Fibroblast of lung (primary cell): ENCODE measurements at regions not wholly inside any gene's neighbourhood (a gene's known extent, or its start where the extent isn't known, plus 50 kb on each side); places are given as distances from the start of the nearest gene placed in this dataset.

Experiments
- DNase-seq, 2 donors: peaks; one replicate each; pipeline versions ENCODE4 v3.0.0 to v3.0.0-alpha.2; 2010; ENCODE audit warnings: low read depth in 2 of 2
- H2AFZ ChIP-seq: 2 replicates; pipeline ENCODE4 v1.5.1; 2012; ENCODE audit warnings: low read length, control low read depth, inconsistent platforms
- H3K27ac ChIP-seq: 2 replicates; pipeline ENCODE4 v1.5.1; 2011; ENCODE audit warnings: low read length, control low read depth; ENCODE audit not compliant: insufficient read depth
- H3K27me3 ChIP-seq: 2 replicates; pipeline ENCODE4 v1.5.1; 2011; ENCODE audit warnings: mild to moderate bottlenecking, low read length; ENCODE audit not compliant: control insufficient read depth, insufficient read depth
- H3K36me3 ChIP-seq: 2 replicates; pipeline ENCODE4 v1.5.1; 2011; ENCODE audit warnings: low read length; ENCODE audit not compliant: control insufficient read depth, insufficient read depth
- H3K4me1 ChIP-seq: 2 replicates; pipeline ENCODE4 v1.5.1; 2011; ENCODE audit warnings: low read length; ENCODE audit not compliant: control insufficient read depth, insufficient read depth; ENCODE audit errors: extremely low read depth
- H3K4me2 ChIP-seq: 2 replicates; pipeline ENCODE4 v1.5.1; 2011; ENCODE audit warnings: low read length, control low read depth; ENCODE audit not compliant: insufficient read depth; ENCODE audit errors: extremely low read depth
- H3K4me3 ChIP-seq, 4 experiments: fragments of 200-600 bp in 1 of 4; sonication (generic) in 1 of 4; replicated peaks in 1 of 4; 2 replicates each; pipeline ENCODE4 v1.5.1; 2011 to 2016; ENCODE audit warnings: low read length in 4 of 4, low read depth in 3 of 4, mild to moderate bottlenecking in 3 of 4, control low read depth in 2 of 4, inconsistent platforms in 1 of 4, mixed read lengths in 1 of 4; ENCODE audit not compliant: insufficient read depth in 1 of 4; ENCODE audit errors: control extremely low read depth in 1 of 4
- H3K79me2 ChIP-seq: 2 replicates; pipeline ENCODE4 v1.5.1; 2012; ENCODE audit warnings: mild to moderate bottlenecking, low read length, inconsistent platforms; ENCODE audit not compliant: control insufficient read depth, insufficient read depth
- H3K9ac ChIP-seq: 2 replicates; pipeline ENCODE4 v1.5.1; 2011; ENCODE audit warnings: mild to moderate bottlenecking, low read length, control low read depth; ENCODE audit not compliant: insufficient read depth
- H3K9me3 ChIP-seq: 2 replicates; pipeline ENCODE4 v1.5.1; 2012; ENCODE audit warnings: low read depth, low read length; ENCODE audit not compliant: control insufficient read depth, insufficient read depth
- H4K20me1 ChIP-seq: 2 replicates; pipeline ENCODE4 v1.5.1; 2011; ENCODE audit warnings: low read length; ENCODE audit not compliant: control insufficient read depth, insufficient read depth; ENCODE audit errors: extremely low read depth
- EZH2 ChIP-seq: IDR thresholded peaks from 2 replicates; pipeline ENCODE4 v1.5.1; 2012; ENCODE audit warnings: low read length, control low read depth, mild to moderate bottlenecking; ENCODE audit errors: missing control alignments
- TF ChIP-seq, protein P1 (sequence below), 2 donors: IDR thresholded peaks in 1 of 2; conservative IDR thresholded peaks in 1 of 2; 1 replicate in 1 of 2; 2 replicates in 1 of 2; pipeline ENCODE4 v1.5.1; 2011 to 2012; ENCODE audit warnings: low read length in 2 of 2, control low read depth in 1 of 2, inconsistent platforms in 1 of 2, low read depth in 1 of 2, mild to moderate bottlenecking in 1 of 2

GRCh38 chr3:152039887-152040286, 166.4 kb downstream of the SUCNR1 start:
- no peak overlapping the region for H3K27ac ChIP-seq
- no peak overlapping the region for H3K9ac ChIP-seq
- TF ChIP-seq EZH2, result no peak
- TF ChIP-seq, protein P1, sequence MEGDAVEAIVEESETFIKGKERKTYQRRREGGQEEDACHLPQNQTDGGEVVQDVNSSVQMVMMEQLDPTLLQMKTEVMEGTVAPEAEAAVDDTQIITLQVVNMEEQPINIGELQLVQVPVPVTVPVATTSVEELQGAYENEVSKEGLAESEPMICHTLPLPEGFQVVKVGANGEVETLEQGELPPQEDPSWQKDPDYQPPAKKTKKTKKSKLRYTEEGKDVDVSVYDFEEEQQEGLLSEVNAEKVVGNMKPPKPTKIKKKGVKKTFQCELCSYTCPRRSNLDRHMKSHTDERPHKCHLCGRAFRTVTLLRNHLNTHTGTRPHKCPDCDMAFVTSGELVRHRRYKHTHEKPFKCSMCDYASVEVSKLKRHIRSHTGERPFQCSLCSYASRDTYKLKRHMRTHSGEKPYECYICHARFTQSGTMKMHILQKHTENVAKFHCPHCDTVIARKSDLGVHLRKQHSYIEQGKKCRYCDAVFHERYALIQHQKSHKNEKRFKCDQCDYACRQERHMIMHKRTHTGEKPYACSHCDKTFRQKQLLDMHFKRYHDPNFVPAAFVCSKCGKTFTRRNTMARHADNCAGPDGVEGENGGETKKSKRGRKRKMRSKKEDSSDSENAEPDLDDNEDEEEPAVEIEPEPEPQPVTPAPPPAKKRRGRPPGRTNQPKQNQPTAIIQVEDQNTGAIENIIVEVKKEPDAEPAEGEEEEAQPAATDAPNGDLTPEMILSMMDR (conservative IDR thresholded peaks at IDR 0.05 in 1 of 2, IDR thresholded peaks at IDR 0.05 in 1 of 2; ENCODE audit: low read depth in 1 of 2, low read length in 2 of 2), result no peak
- no peaks in the 10 kb centered on the region for H4K20me1 ChIP-seq
- no peaks in the 10 kb centered on the region for H3K36me3 ChIP-seq
- no peaks in the 10 kb centered on the region for H3K9me3 ChIP-seq
- H3K27me3 ChIP-seq, result no peaks in the 10 kb centered on the region
- H3K4me3 ChIP-seq, result no peak overlapping the region
- H3K79me2 ChIP-seq, result no peaks in the 10 kb centered on the region
- no peaks in the 10 kb centered on the region for H3K4me1 ChIP-seq
- H3K4me2 ChIP-seq, result no peak overlapping the region
- no peak overlapping the region for H2AFZ ChIP-seq
- no peak for DNase-seq

DNA sequence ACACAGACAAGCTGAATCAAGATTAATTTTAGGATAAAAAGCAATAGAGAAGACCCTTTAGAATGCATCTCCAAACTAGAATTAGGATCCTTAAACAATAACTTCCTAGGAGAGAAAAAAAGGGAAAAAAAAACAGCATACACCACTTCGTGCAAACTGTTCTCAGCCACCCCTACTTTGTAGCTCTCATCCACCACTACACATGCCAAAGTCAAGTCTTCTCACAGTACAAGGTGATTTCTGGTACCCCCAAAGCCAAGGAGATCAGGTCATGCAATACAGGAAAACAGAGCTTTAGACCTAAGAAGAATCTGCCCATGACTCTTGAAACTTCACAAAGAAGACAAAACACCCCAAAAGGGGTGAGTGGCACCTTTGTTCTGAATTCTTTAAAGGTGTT, 166.9 kb downstream of the SUCNR1 start:
- Histone ChIP-seq H3K27me3 (no peaks in the 10 kb centered on the region), H3K4me1 (no peaks in the 10 kb centered on the region), H4K20me1 (no peaks in the 10 kb centered on the region), H3K36me3 (no peaks in the 10 kb centered on the region), H3K27ac (no peak overlapping the region), H3K79me2 (no peaks in the 10 kb centered on the region), H2AFZ (no peak overlapping the region), H3K9me3 (no peaks in the 10 kb centered on the region), H3K9ac (no peak overlapping the region), H3K4me3 (no peak overlapping the region), H3K4me2 (no peak overlapping the region)
- TF ChIP-seq, protein P1 (conservative IDR thresholded peaks at IDR 0.05 in 1 of 2, IDR thresholded peaks at IDR 0.05 in 1 of 2; ENCODE audit: low read depth in 1 of 2, low read length in 2 of 2), result no peak
- no peak for TF ChIP-seq EZH2
- DNase-seq, result no peak

DNA sequence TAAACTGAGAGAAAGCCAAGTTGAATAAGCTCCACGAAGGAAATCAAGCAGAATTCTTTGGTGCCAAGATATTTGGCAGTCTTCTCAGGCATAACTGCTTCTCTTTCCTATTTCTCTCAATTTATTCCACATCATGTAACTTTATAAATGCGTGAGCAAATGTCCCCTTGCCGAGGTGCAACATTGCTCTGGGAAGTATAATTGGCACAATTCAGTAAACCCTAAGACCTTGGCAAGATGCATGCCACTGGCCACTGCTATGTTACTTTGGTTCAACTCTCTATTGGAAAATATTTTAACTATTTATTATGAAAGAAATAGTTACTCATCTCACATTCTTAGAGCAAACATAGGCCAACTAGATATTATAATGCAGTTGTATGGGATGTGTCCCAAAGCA, 170.2 kb downstream of the SUCNR1 start:
- no peaks in the 10 kb centered on the region for H3K9me3 ChIP-seq
- H2AFZ ChIP-seq, result no peak overlapping the region
- no peaks in the 10 kb centered on the region for H3K36me3 ChIP-seq
- no peak overlapping the region for H3K4me2 ChIP-seq
- no peaks in the 10 kb centered on the region for H4K20me1 ChIP-seq
- H3K79me2 ChIP-seq, result no peaks in the 10 kb centered on the region
- no peaks in the 10 kb centered on the region for H3K27me3 ChIP-seq
- H3K4me1 ChIP-seq, result no peaks in the 10 kb centered on the region
- H3K9ac ChIP-seq, result no peak overlapping the region
- no peak overlapping the region for H3K4me3 ChIP-seq
- no peak overlapping the region for H3K27ac ChIP-seq
- TF ChIP-seq, protein P1 (conservative IDR thresholded peaks at IDR 0.05 in 1 of 2, IDR thresholded peaks at IDR 0.05 in 1 of 2; ENCODE audit: low read depth in 1 of 2, low read length in 2 of 2), result no peak
- TF ChIP-seq EZH2, result no peak
- peak in 1 of 2 donors; percentile 33 for DNase-seq
